Suprapubic skin (tissue), 4 donors: ENCODE measurements at regions not wholly inside any gene's neighbourhood (a gene's known extent, or its start where the extent isn't known, plus 50 kb on each side); places are given as distances from the start of the nearest gene placed in this dataset.

Experiments
- DNase-seq, 2 donors: peaks; one replicate each; pipeline ENCODE4 v3.0.0-alpha.2; 2019; ENCODE audit warnings: low spot score in 2 of 2
- H3K27ac ChIP-seq: fragments of 200-600 bp; sonication (generic); one replicate; pipeline ENCODE4 v1.5.1; 2019
- H3K27me3 ChIP-seq: fragments of 200-600 bp; sonication (generic); one replicate; pipeline ENCODE4 v1.5.1; 2019
- H3K36me3 ChIP-seq: fragments of 200-600 bp; sonication (generic); one replicate; pipeline ENCODE4 v1.5.1; 2019
- H3K4me1 ChIP-seq: fragments of 200-600 bp; sonication (generic); one replicate; pipeline ENCODE4 v1.5.1; 2019
- H3K4me3 ChIP-seq: fragments of 200-600 bp; sonication (generic); one replicate; pipeline ENCODE4 v1.5.1; 2019; ENCODE audit warnings: mild to moderate bottlenecking
- H3K9me3 ChIP-seq: fragments of 200-600 bp; sonication (generic); one replicate; pipeline ENCODE4 v1.5.1; 2019
- CTCF ChIP-seq, 2 donors: fragments of 200-600 bp in 1 of 2; fragments of 450-650 bp in 1 of 2; sonication (generic) in 1 of 2; IDR thresholded peaks; one replicate each; pipeline ENCODE4 v1.5.1; 2016 to 2019; ENCODE audit warnings: antibody characterized with exemption in 2 of 2, mild to moderate bottlenecking in 1 of 2, moderate library complexity in 1 of 2
- EP300 ChIP-seq: sonication (generic); formaldehyde crosslinking; IDR thresholded peaks from one replicate; pipeline ENCODE4 v1.6.1; 2017; ENCODE audit warnings: antibody characterized with exemption
- POLR2A ChIP-seq, 2 donors: fragments of 450-650 bp; IDR thresholded peaks; one replicate each; pipeline ENCODE4 v1.6.1; 2017; ENCODE audit warnings: antibody characterized with exemption in 2 of 2, mild to moderate bottlenecking in 2 of 2, moderate library complexity in 2 of 2
- POLR2AphosphoS5 ChIP-seq, 3 donors: sonication (generic); formaldehyde crosslinking; IDR thresholded peaks; one replicate each; pipeline ENCODE4 v1.6.1; 2017; ENCODE audit warnings: antibody characterized with exemption in 3 of 3
- WGBS: methylation state at CpG from one replicate; pipeline ENCODE4 v1.1.5; 2018; 5-methylcytosine and 5-hydroxymethylcytosine counted together

- Histone ChIP-seq H3K27me3 (no peaks in the 10 kb centered on the region), H3K27ac (no peak overlapping the region), H3K4me1 (no peaks in the 10 kb centered on the region), H3K9me3 (peaks cover 6% of the 10 kb centered on the region), H3K36me3 (no peaks in the 10 kb centered on the region), H3K4me3 (no peak overlapping the region)
- no peak for DNase-seq
- 90% methylated on average over 3 of the region's 3 CpGs for WGBS
- TF ChIP-seq POLR2A (IDR thresholded peaks at IDR 0.05), result no peak
- no peak for TF ChIP-seq POLR2AphosphoS5 (IDR thresholded peaks at IDR 0.05)
- TF ChIP-seq CTCF (IDR thresholded peaks at IDR 0.05), result no peak
- TF ChIP-seq EP300, result no peak
Measured at GRCh38 chr6:149198265-149198664, 119.2 kb upstream of the TAB2 start.

GRCh38 chr6:149200282-149200945, 117.1 kb upstream of the TAB2 start:
- peaks cover 6% of the 10 kb centered on the region for H3K9me3 ChIP-seq
- DNase-seq, result no peak
- no peaks in the 10 kb centered on the region for H3K36me3 ChIP-seq
- no peak overlapping the region for H3K4me3 ChIP-seq
- no peak for TF ChIP-seq CTCF (IDR thresholded peaks at IDR 0.05)
- TF ChIP-seq EP300, result no peak
- no peak for TF ChIP-seq POLR2A (IDR thresholded peaks at IDR 0.05)
- TF ChIP-seq POLR2AphosphoS5 (IDR thresholded peaks at IDR 0.05), result no peak
- 90% methylated on average over 1 of the region's 1 CpG for WGBS
- H3K27ac ChIP-seq, result no peak overlapping the region
- no peaks in the 10 kb centered on the region for H3K4me1 ChIP-seq
- no peaks in the 10 kb centered on the region for H3K27me3 ChIP-seq

- H3K27me3 ChIP-seq, result no peaks in the 10 kb centered on the region
- H3K36me3 ChIP-seq, result no peaks in the 10 kb centered on the region
- H3K4me1 ChIP-seq, result no peaks in the 10 kb centered on the region
- H3K27ac ChIP-seq, result no peak overlapping the region
- WGBS, result 86% methylated on average over 7 of the region's 7 CpGs
- DNase-seq, result no peak
- TF ChIP-seq CTCF (IDR thresholded peaks at IDR 0.05) (no peak), EP300 (no peak), POLR2AphosphoS5 (IDR thresholded peaks at IDR 0.05) (no peak), POLR2A (IDR thresholded peaks at IDR 0.05) (no peak)
- H3K9me3 ChIP-seq, result peaks cover 6% of the 10 kb centered on the region
- no peak overlapping the region for H3K4me3 ChIP-seq
Measured at GRCh38 chr6:149201068-149201655, 116.3 kb upstream of the TAB2 start.

- H3K9me3 ChIP-seq, result peaks cover 6% of the 10 kb centered on the region
- no peaks in the 10 kb centered on the region for H3K4me1 ChIP-seq
- no peaks in the 10 kb centered on the region for H3K36me3 ChIP-seq
- no peak for DNase-seq
- 91% methylated on average over 4 of the region's 4 CpGs for WGBS
- no peak overlapping the region for H3K4me3 ChIP-seq
- H3K27me3 ChIP-seq, result no peaks in the 10 kb centered on the region
- no peak overlapping the region for H3K27ac ChIP-seq
- TF ChIP-seq EP300, result no peak
- no peak for TF ChIP-seq POLR2AphosphoS5 (IDR thresholded peaks at IDR 0.05)
- no peak for TF ChIP-seq CTCF (IDR thresholded peaks at IDR 0.05)
- TF ChIP-seq POLR2A (IDR thresholded peaks at IDR 0.05), result no peak
Measured at GRCh38 chr6:149202100-149202499, 115.4 kb upstream of the TAB2 start.

- 95% methylated on average over 3 of the region's 3 CpGs for WGBS
- Histone ChIP-seq H3K36me3 (no peaks in the 10 kb centered on the region), H3K27me3 (no peaks in the 10 kb centered on the region), H3K27ac (no peak overlapping the region), H3K4me1 (no peaks in the 10 kb centered on the region), H3K9me3 (peaks cover 6% of the 10 kb centered on the region), H3K4me3 (no peak overlapping the region)
- TF ChIP-seq EP300 (no peak), CTCF (IDR thresholded peaks at IDR 0.05) (no peak), POLR2AphosphoS5 (IDR thresholded peaks at IDR 0.05) (no peak), POLR2A (IDR thresholded peaks at IDR 0.05) (no peak)
- no peak for DNase-seq
Measured at GRCh38 chr6:149202952-149203351, 114.6 kb upstream of the TAB2 start.
